Mesenchymal stem cell (in vitro differentiated cells and primary cell): ENCODE measurements at regions not wholly inside any gene's neighbourhood (a gene's known extent, or its start where the extent isn't known, plus 50 kb on each side); places are given as distances from the start of the nearest gene placed in this dataset.
A peak's percentile ranks its signal among the peaks of the same experiment; 100 is the strongest.
"Not testable (repeated sequence)": the region's sequence is repeated elsewhere in the genome, so short reads cannot be mapped to it uniquely, and the experiment has no call there.

Experiments used
- DNase-seq: peaks from one replicate; pipeline ENCODE4 v3.0.0-alpha.2; 2013
- H2AFZ ChIP-seq: one replicate; pipeline ENCODE4 v1.6.1; 2013; ENCODE audit warnings: low read depth, mild to moderate bottlenecking, control low read depth, inconsistent platforms, low read length, moderate library complexity
- H2AK5ac ChIP-seq: 2 replicates; pipeline ENCODE4 v1.6.1; 2013; ENCODE audit warnings: low read length, moderate library complexity, mild to moderate bottlenecking, inconsistent platforms; ENCODE audit not compliant: severe bottlenecking
- H2BK120ac ChIP-seq: one replicate; pipeline ENCODE4 v1.6.1; 2013; ENCODE audit warnings: low read depth, mild to moderate bottlenecking, inconsistent platforms, low read length, moderate library complexity
- H2BK12ac ChIP-seq, 2 experiments: one replicate each; pipeline ENCODE4 v1.6.1; 2013; ENCODE audit warnings: inconsistent platforms in 2 of 2, low read length in 2 of 2, mild to moderate bottlenecking in 2 of 2, moderate library complexity in 2 of 2, control low read depth in 1 of 2
- H2BK15ac ChIP-seq: one replicate; pipeline ENCODE4 v1.6.1; 2013; ENCODE audit warnings: mild to moderate bottlenecking, low read depth, inconsistent platforms; ENCODE audit not compliant: poor library complexity, severe bottlenecking
- H2BK5ac ChIP-seq: 2 replicates; pipeline ENCODE4 v1.6.1; 2013; ENCODE audit warnings: low read depth, mild to moderate bottlenecking, low read length, control low read depth, inconsistent platforms; ENCODE audit not compliant: poor library complexity, severe bottlenecking
- H3K14ac ChIP-seq, 2 experiments: one replicate each; pipeline ENCODE4 v1.6.1; 2013; ENCODE audit warnings: inconsistent platforms in 2 of 2, low read length in 2 of 2, control low read depth in 1 of 2, mild to moderate bottlenecking in 1 of 2, moderate library complexity in 1 of 2
- H3K18ac ChIP-seq, 2 experiments: one replicate each; pipeline ENCODE4 v1.6.1; 2013; ENCODE audit warnings: inconsistent platforms in 2 of 2, low read length in 2 of 2, control low read depth in 1 of 2, low read depth in 1 of 2, mild to moderate bottlenecking in 1 of 2
- H3K23ac ChIP-seq, 2 experiments: one replicate each; pipeline ENCODE4 v1.6.1; 2013; ENCODE audit warnings: inconsistent platforms in 2 of 2, low read length in 2 of 2, mild to moderate bottlenecking in 2 of 2, moderate library complexity in 2 of 2, control low read depth in 1 of 2
- H3K27ac ChIP-seq: 2 replicates; pipeline ENCODE4 v1.5.1; 2013; ENCODE audit warnings: mild to moderate bottlenecking, moderate library complexity, low read length, control low read depth, inconsistent platforms; ENCODE audit not compliant: poor library complexity, severe bottlenecking
- H3K27me3 ChIP-seq, 2 experiments: 2 replicates each; pipeline versions ENCODE4 v1.6.1 to v1.7.0; 2013; ENCODE audit warnings: low read length in 2 of 2, mild to moderate bottlenecking in 2 of 2, moderate library complexity in 2 of 2, control low read depth in 1 of 2, inconsistent platforms in 1 of 2; ENCODE audit not compliant: control insufficient read depth in 1 of 2, insufficient read depth in 1 of 2
- H3K36me3 ChIP-seq, 2 experiments: 2 replicates each; pipeline versions ENCODE4 v1.6.1 to v1.7.0; 2013; ENCODE audit warnings: low read length in 2 of 2, control low read depth in 1 of 2, inconsistent platforms in 1 of 2, low read depth in 1 of 2, mild to moderate bottlenecking in 1 of 2; ENCODE audit not compliant: insufficient read depth in 2 of 2, control insufficient read depth in 1 of 2
- H3K4ac ChIP-seq, 2 experiments: one replicate each; pipeline ENCODE4 v1.6.1; 2013; ENCODE audit warnings: inconsistent platforms in 2 of 2, low read length in 2 of 2, mild to moderate bottlenecking in 2 of 2, moderate library complexity in 2 of 2, control low read depth in 1 of 2, low read depth in 1 of 2
- H3K4me1 ChIP-seq: 2 replicates; pipeline ENCODE4 v1.6.1; 2013; ENCODE audit warnings: low read depth, low read length, control low read depth; ENCODE audit not compliant: control insufficient read depth, insufficient read depth
- H3K4me2 ChIP-seq: 2 replicates; pipeline ENCODE4 v1.6.1; 2013; ENCODE audit warnings: low read length, mild to moderate bottlenecking, inconsistent platforms; ENCODE audit not compliant: poor library complexity, severe bottlenecking
- H3K4me3 ChIP-seq, 2 experiments: 2 replicates each; pipeline versions ENCODE4 v1.5.1 to v1.7.0; 2013; ENCODE audit warnings: low read length in 2 of 2, mild to moderate bottlenecking in 2 of 2, control low read depth in 1 of 2, low read depth in 1 of 2; ENCODE audit not compliant: insufficient read depth in 1 of 2
- H3K79me1 ChIP-seq: replicated peaks from 2 replicates; pipeline ENCODE4 v1.6.1; 2013; ENCODE audit warnings: mild to moderate bottlenecking, control low read depth, low read length, inconsistent platforms; ENCODE audit not compliant: poor library complexity, severe bottlenecking
- H3K9ac ChIP-seq: 2 replicates; pipeline ENCODE4 v1.7.0; 2013; ENCODE audit warnings: mild to moderate bottlenecking, low read length, moderate library complexity
- H3K9me3 ChIP-seq: 2 replicates; pipeline ENCODE4 v1.7.0; 2013; ENCODE audit warnings: mild to moderate bottlenecking, low read length; ENCODE audit not compliant: control insufficient read depth
- H4K8ac ChIP-seq: one replicate; pipeline ENCODE4 v1.6.1; 2013; ENCODE audit warnings: inconsistent platforms, mild to moderate bottlenecking, low read length, moderate library complexity
- H4K91ac ChIP-seq: one replicate; pipeline ENCODE4 v1.6.1; 2013; ENCODE audit warnings: mild to moderate bottlenecking, low read length, inconsistent platforms
- WGBS: methylation state at CpG from one replicate; pipeline ENCODE4 v1.1.7; 2013; ENCODE audit warnings: mixed read lengths; 5-methylcytosine and 5-hydroxymethylcytosine counted together

DNA sequence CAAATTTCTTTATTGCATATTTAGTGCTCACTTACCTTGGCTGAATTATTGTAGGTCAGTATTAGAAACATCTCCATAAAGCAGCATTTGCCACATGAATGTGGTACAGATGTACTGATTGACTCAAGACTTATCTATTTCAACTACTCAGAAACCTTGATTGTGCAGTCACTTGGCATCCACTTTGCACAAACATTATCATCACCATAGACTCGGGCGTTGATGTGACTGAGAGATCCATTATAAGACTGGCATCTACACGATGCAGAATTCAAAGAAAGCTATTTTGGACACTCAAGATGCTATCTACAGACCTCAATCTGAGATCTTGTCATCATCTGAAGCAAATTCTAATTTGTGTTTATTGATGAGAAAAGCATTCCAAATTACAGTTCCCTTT lies 102.8 kb upstream of the USP25 start:
- Histone ChIP-seq H4K8ac (no peak overlapping the region), H3K4me1 (no peaks in the 10 kb centered on the region), H2AK5ac (no peak overlapping the region), H3K27me3 (no peaks in the 10 kb centered on the region), H2BK120ac (no peak overlapping the region), H3K79me1 (no peaks in the 10 kb centered on the region), H3K9ac (no peak overlapping the region), H2BK15ac (no peak overlapping the region), H3K4me2 (no peak overlapping the region), H3K18ac (no peak overlapping the region), H4K91ac (no peak overlapping the region), H3K23ac (no peak overlapping the region), H3K36me3 (no peaks in the 10 kb centered on the region), H2AFZ (no peak overlapping the region), H2BK5ac (no peak overlapping the region), H3K9me3 (no peaks in the 10 kb centered on the region), H3K27ac (no peak overlapping the region), H2BK12ac (no peak overlapping the region), H3K14ac (no peak overlapping the region), H3K4ac (no peak overlapping the region), H3K4me3 (no peak overlapping the region)
- 82% methylated on average over 3 of the region's 3 CpGs for WGBS
- no peak for DNase-seq

DNA sequence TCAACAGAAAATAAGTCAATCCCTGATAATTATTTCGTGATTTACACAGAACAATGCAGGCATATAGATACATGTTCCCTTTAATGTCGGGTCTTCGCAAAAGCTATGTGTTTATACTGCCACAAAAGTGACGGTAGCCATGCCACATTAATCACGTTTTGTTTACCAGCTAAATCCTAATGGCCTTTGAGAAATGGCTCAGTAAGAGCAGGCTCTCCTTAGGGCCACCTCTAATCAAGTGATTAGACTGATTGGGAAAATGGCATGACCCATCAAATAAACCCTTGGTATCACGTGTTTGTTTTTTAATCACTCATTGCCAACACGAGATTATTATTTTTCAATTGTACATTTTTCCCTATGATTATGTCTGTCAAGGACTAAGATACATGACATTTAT lies 102.0 kb upstream of the USP25 start:
- H2BK120ac ChIP-seq, result no peak overlapping the region
- H3K36me3 ChIP-seq, result no peaks in the 10 kb centered on the region
- H3K79me1 ChIP-seq, result no peaks in the 10 kb centered on the region
- WGBS, result 21% methylated on average over 6 of the region's 7 CpGs
- H4K91ac ChIP-seq, result no peak overlapping the region
- no peaks in the 10 kb centered on the region for H3K27me3 ChIP-seq
- H2AK5ac ChIP-seq, result no peak overlapping the region
- no peak overlapping the region for H2AFZ ChIP-seq
- H3K9ac ChIP-seq, result no peak overlapping the region
- no peaks in the 10 kb centered on the region for H3K9me3 ChIP-seq
- peak overlapping the region in 1 of 2 experiments; percentile 33 for H3K18ac ChIP-seq
- H3K23ac ChIP-seq, result no peak overlapping the region
- H3K4ac ChIP-seq, result no peak overlapping the region
- H4K8ac ChIP-seq, result no peak overlapping the region
- no peak overlapping the region for H3K27ac ChIP-seq
- H2BK15ac ChIP-seq, result no peak overlapping the region
- H2BK5ac ChIP-seq, result no peak overlapping the region
- no peak overlapping the region for H3K14ac ChIP-seq
- no peak overlapping the region for H2BK12ac ChIP-seq
- H3K4me2 ChIP-seq, result no peak overlapping the region
- DNase-seq, result peak; percentile 24
- H3K4me3 ChIP-seq, result no peak overlapping the region
- no peaks in the 10 kb centered on the region for H3K4me1 ChIP-seq

DNA sequence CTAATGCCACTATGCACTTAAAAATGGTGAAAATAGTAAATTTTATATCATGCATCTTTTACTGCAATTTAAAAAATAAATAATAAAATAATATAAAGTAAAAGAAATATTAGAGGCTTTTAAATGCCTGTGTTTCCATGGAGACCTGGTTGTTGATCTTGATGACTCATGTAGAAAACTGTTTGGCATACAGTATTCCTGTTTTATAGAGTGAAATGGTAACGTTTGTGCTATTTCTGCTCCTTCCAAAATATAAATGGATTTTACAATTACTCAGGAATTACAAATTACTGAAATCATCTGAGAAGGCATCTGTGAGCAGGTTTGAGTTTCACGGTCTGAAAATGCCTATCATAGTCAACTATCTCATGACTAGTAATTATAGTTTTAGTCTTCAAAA lies 98.4 kb upstream of the USP25 start:
- Histone ChIP-seq H2BK12ac (no peak overlapping the region), H3K36me3 (no peaks in the 10 kb centered on the region), H3K4me1 (no peaks in the 10 kb centered on the region), H3K9ac (peak overlapping the region; percentile 66), H3K4ac (no peak overlapping the region), H2AK5ac (no peak overlapping the region), H3K14ac (no peak overlapping the region), H2BK15ac (no peak overlapping the region), H3K27ac (no peak overlapping the region), H3K79me1 (no peaks in the 10 kb centered on the region), H4K8ac (no peak overlapping the region), H3K23ac (no peak overlapping the region), H3K4me2 (no peak overlapping the region), H2AFZ (no peak overlapping the region), H3K18ac (no peak overlapping the region), H4K91ac (no peak overlapping the region), H3K9me3 (no peaks in the 10 kb centered on the region), H3K4me3 (no peak overlapping the region), H2BK5ac (no peak overlapping the region), H3K27me3 (no peaks in the 10 kb centered on the region), H2BK120ac (no peak overlapping the region)
- DNase-seq, result peak; percentile 75
- WGBS, result no CpG with 5 or more reads among the region's 2 CpGs

DNA sequence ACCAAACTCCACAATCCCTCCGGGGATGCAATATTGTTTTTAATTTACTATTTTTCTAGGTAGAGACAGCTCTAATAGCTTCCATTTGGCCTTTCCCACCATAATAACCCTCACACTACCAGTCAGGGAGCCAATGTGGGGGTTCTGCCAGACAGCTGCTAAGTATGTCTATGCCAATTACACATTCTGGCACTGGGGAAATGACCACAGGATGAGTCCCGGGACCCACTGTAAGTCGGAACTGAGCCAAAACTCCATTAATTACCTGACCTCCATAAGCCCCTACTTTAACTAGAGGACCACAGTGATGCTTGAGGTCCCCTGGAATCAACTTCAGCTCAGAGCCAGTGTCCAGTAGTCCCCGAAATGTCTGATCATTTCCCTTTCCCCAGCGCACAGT lies 95.2 kb upstream of the USP25 start:
- not testable (repeated sequence) for DNase-seq, H2AK5ac ChIP-seq, H3K9ac ChIP-seq, H4K91ac ChIP-seq, H2AFZ ChIP-seq, H3K4ac ChIP-seq, H2BK5ac ChIP-seq, H3K27me3 ChIP-seq, H3K36me3 ChIP-seq, H2BK15ac ChIP-seq, H3K4me2 ChIP-seq, H2BK120ac ChIP-seq, H3K23ac ChIP-seq, H3K18ac ChIP-seq, H4K8ac ChIP-seq, H3K27ac ChIP-seq, H3K4me1 ChIP-seq, H3K4me3 ChIP-seq, H3K14ac ChIP-seq, H3K9me3 ChIP-seq, H3K79me1 ChIP-seq, H2BK12ac ChIP-seq
- WGBS, result 86% methylated on average over 5 of the region's 5 CpGs
